Endothelial cell of umbilical vein (primary cell): ENCODE measurements at regions not wholly inside any gene's neighbourhood (a gene's known extent, or its start where the extent isn't known, plus 50 kb on each side); places are given as distances from the start of the nearest gene placed in this dataset.

Experiments
- BruUV-seq: library from RNA; stranded (reverse); fragments of 400-500 nt; replicated peaks from 2 replicates; lab custom pipeline; 2021; lab: Mats Ljungman, UMichigan
- CTCF ChIA-PET: fragments of 300-600, 350-600 bp; sonication (Branson Sonifier 250); formaldehyde crosslinking; loops from one replicate; lab custom pipeline; 2021; ENCODE audit warnings: antibody characterized with exemption, inconsistent platforms; lab: Charles Lee
- POLR2A ChIA-PET: fragments of 300-600, 350-600 bp; sonication (Branson Sonifier 250); formaldehyde crosslinking; loops from one replicate; lab custom pipeline; 2021; ENCODE audit warnings: antibody characterized with exemption, inconsistent platforms; lab: Charles Lee
- DNase-seq: peaks from one replicate; pipeline ENCODE4 v3.0.0-alpha.2; 2011; ENCODE audit warnings: low read depth, low spot score
- FAIRE-seq: peaks from 2 replicates; lab custom pipeline; 2011; peaks lifted over from hg19 to GRCh38; lab: Jason Lieb, UNC
- H2AFZ ChIP-seq: 2 replicates; pipeline ENCODE4 v1.6.0; 2012; ENCODE audit warnings: low read depth, low read length, control low read depth, inconsistent platforms
- H3K27ac ChIP-seq: 2 replicates; pipeline ENCODE4 v1.5.1; 2011; ENCODE audit warnings: low read depth, mild to moderate bottlenecking, control low read depth, low read length, moderate library complexity; ENCODE audit not compliant: insufficient read depth
- H3K27me3 ChIP-seq, 2 experiments: 2 replicates each; pipeline versions ENCODE4 v1.6.0 to v1.6.1; 2011; ENCODE audit warnings: low read length in 2 of 2, mixed read lengths in 1 of 2; ENCODE audit not compliant: control insufficient read depth in 2 of 2, insufficient read depth in 2 of 2
- H3K36me3 ChIP-seq, 2 experiments: 2 replicates in 1 of 2; 3 replicates in 1 of 2; pipeline ENCODE4 v1.5.1; 2011; ENCODE audit warnings: low read length in 2 of 2, mild to moderate bottlenecking in 1 of 2, moderate library complexity in 1 of 2; ENCODE audit not compliant: control insufficient read depth in 2 of 2, insufficient read depth in 2 of 2; ENCODE audit errors: extremely low read depth in 1 of 2
- H3K4me1 ChIP-seq: 3 replicates; pipeline ENCODE4 v1.5.1; 2011; ENCODE audit warnings: mild to moderate bottlenecking, low read length; ENCODE audit not compliant: control insufficient read depth, insufficient read depth; ENCODE audit errors: extremely low read depth
- H3K4me2 ChIP-seq: 2 replicates; pipeline ENCODE4 v1.6.1; 2011; ENCODE audit warnings: low read length, control low read depth, mixed read lengths; ENCODE audit not compliant: insufficient read depth
- H3K4me3 ChIP-seq, 3 experiments: fragments of 200-600 bp in 1 of 3; sonication (generic), shearing (Covaris generic) in 1 of 3; replicated peaks in 1 of 3; 2 replicates each; pipeline ENCODE4 v1.5.1; 2011 to 2016; ENCODE audit warnings: control low read depth in 3 of 3, low read length in 3 of 3, mild to moderate bottlenecking in 2 of 3, inconsistent platforms in 1 of 3, low read depth in 1 of 3, moderate library complexity in 1 of 3; ENCODE audit not compliant: insufficient read depth in 1 of 3
- H3K79me2 ChIP-seq: 2 replicates; pipeline ENCODE4 v1.6.0; 2012; ENCODE audit warnings: low read length, inconsistent platforms; ENCODE audit not compliant: control insufficient read depth, insufficient read depth
- H3K9ac ChIP-seq: replicated peaks from 2 replicates; pipeline ENCODE3; 2011; ENCODE audit warnings: low read length, control low read depth; ENCODE audit not compliant: insufficient read depth; ENCODE audit errors: extremely low read depth
- H3K9me1 ChIP-seq: replicated peaks from 3 replicates; pipeline ENCODE4 v1.6.0; 2011; ENCODE audit warnings: mild to moderate bottlenecking, low read length; ENCODE audit not compliant: control insufficient read depth, insufficient read depth; ENCODE audit errors: extremely low read depth
- H3K9me3 ChIP-seq: replicated peaks from 2 replicates; pipeline ENCODE4 v1.5.1; 2012; ENCODE audit warnings: low read length, inconsistent platforms; ENCODE audit not compliant: control insufficient read depth, insufficient read depth
- H4K20me1 ChIP-seq: replicated peaks from 2 replicates; pipeline ENCODE3; 2011; ENCODE audit warnings: mild to moderate bottlenecking, low read length; ENCODE audit not compliant: control insufficient read depth, insufficient read depth; ENCODE audit errors: extremely low read depth
- EZH2 ChIP-seq: IDR thresholded peaks from 2 replicates; pipeline ENCODE4 v1.6.1; 2012; ENCODE audit warnings: borderline replicate concordance, low read depth, mild to moderate bottlenecking, moderate library complexity, low read length, inconsistent platforms; ENCODE audit not compliant: severe bottlenecking
- FOS ChIP-seq: IDR thresholded peaks from 2 replicates; pipeline ENCODE4 v1.6.1; 2011; ENCODE audit warnings: mild to moderate bottlenecking, low read length, moderate library complexity, borderline replicate concordance; ENCODE audit not compliant: insufficient read depth
- GATA2 ChIP-seq: IDR thresholded peaks from 2 replicates; pipeline ENCODE4 v1.7.0; 2011; ENCODE audit warnings: low read depth, mild to moderate bottlenecking, moderate library complexity, mixed read lengths, low read length; ENCODE audit not compliant: insufficient read length, insufficient read depth
- JUN ChIP-seq: IDR thresholded peaks from 2 replicates; pipeline ENCODE4 v1.6.1; 2011; ENCODE audit warnings: borderline replicate concordance, low read depth; ENCODE audit not compliant: insufficient read length, insufficient read depth
- MYC ChIP-seq: IDR thresholded peaks from one replicate; pipeline ENCODE4 v1.6.1; 2011; ENCODE audit warnings: mild to moderate bottlenecking, low read depth, low read length
- POLR2A ChIP-seq: IDR thresholded peaks from 2 replicates; pipeline ENCODE4 v1.6.1; 2012; ENCODE audit warnings: low read depth, mild to moderate bottlenecking, control low read depth, low read length
- POLR2AphosphoS5 ChIP-seq: IDR thresholded peaks from 2 replicates; pipeline ENCODE4 v1.6.1; 2012; ENCODE audit warnings: low read depth, mild to moderate bottlenecking, control low read depth, low read length, moderate library complexity; ENCODE audit not compliant: insufficient read depth
- dilution Hi-C: fragments of 300-500 bp; cut with MboI; formaldehyde crosslinking; loops from one replicate; pipeline ENCODE4 v1.15.0; 2019; ENCODE audit warnings: low sequenced_read_pairs; ENCODE audit not compliant: extremely low pct_ligation_motif_present
- intact Hi-C: fragments of 100-400 bp; cut with micrococcal nuclease; formaldehyde crosslinking; loops from one replicate; pipeline ENCODE4 v1.10.0; 2022
- TF ChIP-seq, protein P1 (sequence below): IDR thresholded peaks from 2 replicates; pipeline ENCODE4 v1.6.1; 2011; ENCODE audit not compliant: insufficient read depth, insufficient read length
- TF ChIP-seq, protein P2 (sequence below), 2 donors: IDR thresholded peaks; 1 replicate in 1 of 2; 2 replicates in 1 of 2; pipeline ENCODE4 v1.5.1; 2011; ENCODE audit warnings: low read length in 2 of 2, mild to moderate bottlenecking in 2 of 2, moderate library complexity in 2 of 2, control low read depth in 1 of 2, inconsistent platforms in 1 of 2, low read depth in 1 of 2; ENCODE audit not compliant: insufficient read depth in 1 of 2; ENCODE audit errors: extremely low read depth in 1 of 2

DNA sequence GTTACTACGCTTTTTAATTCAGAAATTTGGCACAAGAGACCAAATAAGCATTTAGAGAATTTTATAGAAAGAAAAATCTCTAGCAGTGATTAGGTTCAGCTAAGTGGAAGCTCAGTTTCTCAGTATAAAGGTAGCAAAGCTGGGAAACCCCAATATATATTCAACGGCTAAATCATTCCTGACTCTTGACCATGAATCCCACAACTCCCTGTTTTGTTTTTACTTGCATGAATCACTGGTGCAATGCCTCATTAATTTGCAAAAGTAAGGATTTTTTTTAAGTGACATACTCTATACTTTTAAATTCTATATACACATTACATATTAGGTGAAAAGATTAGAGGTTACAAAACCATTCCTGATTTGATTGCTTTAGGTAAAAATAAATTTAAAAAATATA lies 74.3 kb upstream of the PLEKHG7 start:
- no peak overlapping the region for H3K4me3 ChIP-seq
- TF ChIP-seq POLR2A (no peak), MYC (no peak), EZH2 (no peak), GATA2 (no peak)
- ChIA-PET CTCF (no interaction called here), POLR2A (no interaction called here)
- H3K4me1 ChIP-seq = no peaks in the 10 kb centered on the region
- no peak overlapping the region for H2AFZ ChIP-seq
- BruUV-seq = no TSS peak
- H3K9ac ChIP-seq = no peak overlapping the region
- no peak for FAIRE-seq
- H3K36me3 ChIP-seq = no peaks in the 10 kb centered on the region
- H3K4me2 ChIP-seq = no peak overlapping the region
- H3K9me3 ChIP-seq = no peaks in the 10 kb centered on the region
- H3K27ac ChIP-seq = no peak overlapping the region
- intact Hi-C loops = no loop called here
- H4K20me1 ChIP-seq = no peaks in the 10 kb centered on the region
- no peaks in the 10 kb centered on the region for H3K27me3 ChIP-seq
- no peaks in the 10 kb centered on the region for H3K79me2 ChIP-seq
- no peaks in the 10 kb centered on the region for H3K9me1 ChIP-seq
- dilution Hi-C loops = no loop called here
- no peak for DNase-seq

DNA sequence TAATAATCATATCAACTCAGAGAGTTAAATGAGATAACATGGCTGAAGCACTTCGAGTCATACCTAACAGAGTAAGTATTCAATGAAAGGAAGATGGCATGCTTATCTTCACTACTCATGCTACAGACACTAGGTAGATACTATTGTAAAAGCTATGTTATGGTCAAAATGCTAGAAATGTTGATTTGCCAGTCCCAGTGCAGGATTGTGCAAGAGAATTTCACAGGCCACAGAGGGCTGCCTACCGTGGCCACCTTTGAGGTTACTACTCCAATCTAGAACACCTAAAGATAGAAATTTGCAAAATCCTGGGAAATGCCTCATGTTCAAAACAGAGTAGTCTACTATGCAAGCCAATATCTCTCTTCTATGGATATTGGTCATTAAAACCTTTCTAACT lies 75.3 kb upstream of the PLEKHG7 start:
- no peak for TF ChIP-seq GATA2
- TF ChIP-seq EZH2 = no peak
- TF ChIP-seq POLR2AphosphoS5 = no peak
- TF ChIP-seq, protein P1, sequence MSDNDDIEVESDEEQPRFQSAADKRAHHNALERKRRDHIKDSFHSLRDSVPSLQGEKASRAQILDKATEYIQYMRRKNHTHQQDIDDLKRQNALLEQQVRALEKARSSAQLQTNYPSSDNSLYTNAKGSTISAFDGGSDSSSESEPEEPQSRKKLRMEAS = no peak
- TF ChIP-seq, protein P2, sequence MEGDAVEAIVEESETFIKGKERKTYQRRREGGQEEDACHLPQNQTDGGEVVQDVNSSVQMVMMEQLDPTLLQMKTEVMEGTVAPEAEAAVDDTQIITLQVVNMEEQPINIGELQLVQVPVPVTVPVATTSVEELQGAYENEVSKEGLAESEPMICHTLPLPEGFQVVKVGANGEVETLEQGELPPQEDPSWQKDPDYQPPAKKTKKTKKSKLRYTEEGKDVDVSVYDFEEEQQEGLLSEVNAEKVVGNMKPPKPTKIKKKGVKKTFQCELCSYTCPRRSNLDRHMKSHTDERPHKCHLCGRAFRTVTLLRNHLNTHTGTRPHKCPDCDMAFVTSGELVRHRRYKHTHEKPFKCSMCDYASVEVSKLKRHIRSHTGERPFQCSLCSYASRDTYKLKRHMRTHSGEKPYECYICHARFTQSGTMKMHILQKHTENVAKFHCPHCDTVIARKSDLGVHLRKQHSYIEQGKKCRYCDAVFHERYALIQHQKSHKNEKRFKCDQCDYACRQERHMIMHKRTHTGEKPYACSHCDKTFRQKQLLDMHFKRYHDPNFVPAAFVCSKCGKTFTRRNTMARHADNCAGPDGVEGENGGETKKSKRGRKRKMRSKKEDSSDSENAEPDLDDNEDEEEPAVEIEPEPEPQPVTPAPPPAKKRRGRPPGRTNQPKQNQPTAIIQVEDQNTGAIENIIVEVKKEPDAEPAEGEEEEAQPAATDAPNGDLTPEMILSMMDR (IDR thresholded peaks at IDR 0.05; ENCODE audit: extremely low read depth in 1 of 2, insufficient read depth in 1 of 2, low read depth in 1 of 2, low read length in 2 of 2) = no peak
- no peak for TF ChIP-seq MYC
- TF ChIP-seq JUN = no peak
- TF ChIP-seq FOS = no peak
- TF ChIP-seq POLR2A = no peak
- H3K27ac ChIP-seq = no peak overlapping the region
- H3K27me3 ChIP-seq = no peaks in the 10 kb centered on the region
- FAIRE-seq (no peak), DNase-seq (no peak)
- no peaks in the 10 kb centered on the region for H3K9me1 ChIP-seq
- no peak overlapping the region for H3K4me3 ChIP-seq
- no peaks in the 10 kb centered on the region for H4K20me1 ChIP-seq
- H3K9me3 ChIP-seq = no peaks in the 10 kb centered on the region
- H3K9ac ChIP-seq = no peak overlapping the region
- no TSS peak for BruUV-seq
- H3K36me3 ChIP-seq = no peaks in the 10 kb centered on the region
- no peaks in the 10 kb centered on the region for H3K4me1 ChIP-seq
- H3K4me2 ChIP-seq = no peak overlapping the region
- H2AFZ ChIP-seq = no peak overlapping the region
- CTCF ChIA-PET = no interaction called here
- POLR2A ChIA-PET = no interaction called here
- intact Hi-C loops = no loop called here
- H3K79me2 ChIP-seq = no peaks in the 10 kb centered on the region
- dilution Hi-C loops = no loop called here
